Erythroblast (primary cell): ENCODE measurements at regions not wholly inside any gene's neighbourhood (a gene's known extent, or its start where the extent isn't known, plus 50 kb on each side); places are given as distances from the start of the nearest gene placed in this dataset.

ENCODE experiments used
- GATA1 ChIP-seq: IDR thresholded peaks from 2 replicates; pipeline ENCODE4 v1.6.1; 2011; ENCODE audit warnings: low read depth, mild to moderate bottlenecking, control low read depth, low read length, moderate library complexity
- POLR2A ChIP-seq: IDR thresholded peaks from 2 replicates; pipeline ENCODE4 v1.6.1; 2011; ENCODE audit warnings: mild to moderate bottlenecking, low read length

DNA sequence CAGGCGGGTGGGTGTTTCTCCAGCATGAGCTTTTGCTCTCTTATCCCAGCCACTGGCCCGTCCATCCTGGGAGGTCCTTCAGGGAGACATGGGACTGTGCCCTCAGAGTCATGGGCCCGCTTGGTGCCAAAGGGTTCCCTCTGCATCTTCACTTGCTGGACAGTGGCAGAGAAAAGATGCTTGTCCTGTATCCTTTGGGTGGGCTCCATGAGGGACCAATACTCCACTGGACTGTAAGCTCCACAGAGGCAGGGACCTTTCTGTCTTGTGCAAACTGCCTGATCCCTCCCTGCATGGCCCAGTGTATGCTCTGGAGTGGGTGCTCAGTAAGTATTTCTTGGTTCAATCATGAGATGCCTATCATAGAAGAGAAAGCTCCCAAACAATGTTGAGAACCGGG is 184.8 kb upstream of the WSCD1 start:
- TF ChIP-seq POLR2A = no peak
- TF ChIP-seq GATA1 = no peak
